Cardiac fibroblast (primary cell): ENCODE measurements at regions not wholly inside any gene's neighbourhood (a gene's known extent, or its start where the extent isn't known, plus 50 kb on each side); places are given as distances from the start of the nearest gene placed in this dataset.

ENCODE experiments used
- DNase-seq, 2 donors: peaks; one replicate each; pipeline versions ENCODE4 v3.0.0 to v3.0.0-alpha.2; 2010; ENCODE audit warnings: low read depth in 2 of 2
- H3K4me3 ChIP-seq, 2 donors: replicated peaks in 1 of 2; 1 replicate in 1 of 2; 2 replicates in 1 of 2; pipeline ENCODE4 v1.5.1; 2011; ENCODE audit warnings: low read depth in 2 of 2, low read length in 2 of 2, mild to moderate bottlenecking in 2 of 2, moderate library complexity in 1 of 2
- CTCF ChIP-seq: IDR thresholded peaks from one replicate; pipeline ENCODE4 v1.5.1; 2011; ENCODE audit warnings: low read depth, mild to moderate bottlenecking, low read length, inconsistent platforms

GRCh38 chr4:166512267-166512666 is 639.2 kb downstream of the TLL1 start:
- H3K4me3 ChIP-seq, result no peak overlapping the region
- TF ChIP-seq CTCF, result no peak
- no peak for DNase-seq

- no peak for DNase-seq
- no peak overlapping the region for H3K4me3 ChIP-seq
- TF ChIP-seq CTCF, result no peak
Measured at GRCh38 chr4:166518315-166518714, 645.3 kb downstream of the TLL1 start.

- no peak for DNase-seq
- H3K4me3 ChIP-seq, result no peak overlapping the region
- TF ChIP-seq CTCF, result no peak
Measured at GRCh38 chr4:166518776-166519175, 645.7 kb downstream of the TLL1 start.

- H3K4me3 ChIP-seq, result no peak overlapping the region
- DNase-seq, result no peak
- no peak for TF ChIP-seq CTCF
Measured at GRCh38 chr4:166519774-166520173, 646.7 kb downstream of the TLL1 start.

- no peak for TF ChIP-seq CTCF
- H3K4me3 ChIP-seq, result no peak overlapping the region
- DNase-seq, result peak; percentile 1 to 34
Measured at GRCh38 chr4:166527500-166527899, 654.5 kb downstream of the TLL1 start.

GRCh38 chr4:166531703-166532102 is 658.7 kb downstream of the TLL1 start:
- no peak for DNase-seq
- H3K4me3 ChIP-seq, result no peak overlapping the region
- TF ChIP-seq CTCF, result no peak

GRCh38 chr4:166535865-166536264 is 662.8 kb downstream of the TLL1 start:
- no peak for TF ChIP-seq CTCF
- no peak overlapping the region for H3K4me3 ChIP-seq
- no peak for DNase-seq
